ENCODE measurements at regions not wholly inside any gene's neighbourhood (a gene's known extent, or its start where the extent isn't known, plus 50 kb on each side); places are given as distances from the start of the nearest gene placed in this dataset.
"Not testable (repeated sequence)": the region's sequence is repeated elsewhere in the genome, so short reads cannot be mapped to it uniquely, and the experiment has no call there.

- TF ChIP-seq, protein P1, sequence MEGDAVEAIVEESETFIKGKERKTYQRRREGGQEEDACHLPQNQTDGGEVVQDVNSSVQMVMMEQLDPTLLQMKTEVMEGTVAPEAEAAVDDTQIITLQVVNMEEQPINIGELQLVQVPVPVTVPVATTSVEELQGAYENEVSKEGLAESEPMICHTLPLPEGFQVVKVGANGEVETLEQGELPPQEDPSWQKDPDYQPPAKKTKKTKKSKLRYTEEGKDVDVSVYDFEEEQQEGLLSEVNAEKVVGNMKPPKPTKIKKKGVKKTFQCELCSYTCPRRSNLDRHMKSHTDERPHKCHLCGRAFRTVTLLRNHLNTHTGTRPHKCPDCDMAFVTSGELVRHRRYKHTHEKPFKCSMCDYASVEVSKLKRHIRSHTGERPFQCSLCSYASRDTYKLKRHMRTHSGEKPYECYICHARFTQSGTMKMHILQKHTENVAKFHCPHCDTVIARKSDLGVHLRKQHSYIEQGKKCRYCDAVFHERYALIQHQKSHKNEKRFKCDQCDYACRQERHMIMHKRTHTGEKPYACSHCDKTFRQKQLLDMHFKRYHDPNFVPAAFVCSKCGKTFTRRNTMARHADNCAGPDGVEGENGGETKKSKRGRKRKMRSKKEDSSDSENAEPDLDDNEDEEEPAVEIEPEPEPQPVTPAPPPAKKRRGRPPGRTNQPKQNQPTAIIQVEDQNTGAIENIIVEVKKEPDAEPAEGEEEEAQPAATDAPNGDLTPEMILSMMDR (IDR thresholded peaks at IDR 0.05) = not testable (repeated sequence)
- not testable (repeated sequence) for TF ChIP-seq EP300 (IDR thresholded peaks at IDR 0.05; ENCODE audit: borderline replicate concordance in 1 of 2, low read depth in 1 of 2, low read length in 1 of 2); TAF1 (IDR thresholded peaks at IDR 0.05; ENCODE audit: borderline replicate concordance, low read depth, low read length); RAD21 (IDR thresholded peaks at IDR 0.05; ENCODE audit: low read length); REST (IDR thresholded peaks at IDR 0.05; ENCODE audit: low read depth, low read length)
These were observed 113.4 kb downstream of the SEPTIN7 start for GRCh38 chr7:35914214-35914613.

Data from SK-N-SH (cell line).